Smooth muscle cell (in vitro differentiated cells): ENCODE measurements at regions not wholly inside any gene's neighbourhood (a gene's known extent, or its start where the extent isn't known, plus 50 kb on each side); places are given as distances from the start of the nearest gene placed in this dataset.

Source experiments
- DNase-seq: peaks from one replicate; lab custom pipeline; 2025; ENCODE audit not compliant: unreplicated experiment; lab: John Stamatoyannopoulos, UW
- H2AFZ ChIP-seq: fragments of 200-600 bp; sonication (generic); 2 replicates; pipeline ENCODE4 v1.6.0; 2016; ENCODE audit warnings: antibody characterized with exemption, low read depth, mild to moderate bottlenecking
- H3F3A ChIP-seq: fragments of 200-600 bp; sonication (generic); 2 replicates; pipeline ENCODE4 v1.6.0; 2017; ENCODE audit warnings: antibody characterized with exemption, low read depth
- H3K27ac ChIP-seq: fragments of 200-600 bp; sonication (generic); 2 replicates; pipeline ENCODE4 v1.5.1; 2016; ENCODE audit warnings: low read depth, mild to moderate bottlenecking
- H3K27me3 ChIP-seq: fragments of 200-600 bp; sonication (generic); 2 replicates; pipeline ENCODE4 v1.6.1; 2016; ENCODE audit warnings: low read depth, mild to moderate bottlenecking
- H3K36me3 ChIP-seq: fragments of 200-600 bp; sonication (generic); 2 replicates; pipeline ENCODE4 v1.5.1; 2016; ENCODE audit warnings: low read depth
- H3K4me1 ChIP-seq: fragments of 200-600 bp; sonication (generic); 2 replicates; pipeline ENCODE4 v1.5.1; 2016; ENCODE audit warnings: low read depth
- H3K4me2 ChIP-seq: fragments of 200-600 bp; sonication (generic); 2 replicates; pipeline ENCODE4 v1.6.0; 2016; ENCODE audit warnings: mild to moderate bottlenecking
- H3K4me3 ChIP-seq: fragments of 200-600 bp; sonication (generic); 2 replicates; pipeline ENCODE4 v1.5.1; 2016; ENCODE audit warnings: mild to moderate bottlenecking
- H3K79me2 ChIP-seq: fragments of 200-600 bp; sonication (generic); 2 replicates; pipeline ENCODE4 v1.6.0; 2016; ENCODE audit warnings: low read depth, mild to moderate bottlenecking
- H3K9ac ChIP-seq: fragments of 200-600 bp; sonication (generic); 2 replicates; pipeline ENCODE4 v1.6.0; 2016; ENCODE audit warnings: low read depth
- H3K9me3 ChIP-seq: fragments of 200-600 bp; sonication (generic); replicated peaks from 2 replicates; pipeline ENCODE4 v1.5.1; 2016; ENCODE audit warnings: low read depth
- H4K20me1 ChIP-seq: fragments of 200-600 bp; sonication (generic); 2 replicates; pipeline ENCODE4 v1.6.0; 2016; ENCODE audit warnings: low read depth
- WGBS: methylation state at CpG from one replicate; pipeline ENCODE4 v1.1.7; 2016; ENCODE audit warnings: low lambda C conversion rate; 5-methylcytosine and 5-hydroxymethylcytosine counted together
- TF ChIP-seq, protein P1 (sequence below): fragments of 200-600 bp; sonication (generic); IDR thresholded peaks from 2 replicates; pipeline ENCODE4 v1.5.1; 2017; ENCODE audit warnings: borderline replicate concordance, mild to moderate bottlenecking, antibody characterized with exemption; ENCODE audit not compliant: insufficient read depth, poor library complexity, severe bottlenecking

DNA sequence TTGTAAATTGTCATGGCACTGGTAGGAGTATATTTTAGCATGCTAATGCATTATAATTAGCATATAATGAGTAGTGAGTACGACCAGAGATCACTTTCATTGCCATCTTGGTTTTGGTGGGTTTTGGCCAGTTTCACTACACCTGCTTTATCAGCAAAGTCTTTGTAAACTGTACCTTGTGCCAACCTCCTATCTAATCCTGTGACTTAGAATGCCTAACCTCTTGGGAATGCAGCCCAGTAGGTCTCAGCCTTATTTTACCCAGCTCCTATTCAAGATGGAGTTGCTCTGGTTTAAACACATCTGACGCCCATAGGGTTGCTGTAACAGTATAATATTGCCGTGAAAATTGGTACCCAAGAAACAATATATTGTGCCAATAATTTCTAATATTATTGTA, 159.4 kb downstream of the MAGEB5 start:
- WGBS = 71% methylated on average over 3 of the region's 3 CpGs
- H3K36me3 ChIP-seq = no peaks in the 10 kb centered on the region
- TF ChIP-seq, protein P1, sequence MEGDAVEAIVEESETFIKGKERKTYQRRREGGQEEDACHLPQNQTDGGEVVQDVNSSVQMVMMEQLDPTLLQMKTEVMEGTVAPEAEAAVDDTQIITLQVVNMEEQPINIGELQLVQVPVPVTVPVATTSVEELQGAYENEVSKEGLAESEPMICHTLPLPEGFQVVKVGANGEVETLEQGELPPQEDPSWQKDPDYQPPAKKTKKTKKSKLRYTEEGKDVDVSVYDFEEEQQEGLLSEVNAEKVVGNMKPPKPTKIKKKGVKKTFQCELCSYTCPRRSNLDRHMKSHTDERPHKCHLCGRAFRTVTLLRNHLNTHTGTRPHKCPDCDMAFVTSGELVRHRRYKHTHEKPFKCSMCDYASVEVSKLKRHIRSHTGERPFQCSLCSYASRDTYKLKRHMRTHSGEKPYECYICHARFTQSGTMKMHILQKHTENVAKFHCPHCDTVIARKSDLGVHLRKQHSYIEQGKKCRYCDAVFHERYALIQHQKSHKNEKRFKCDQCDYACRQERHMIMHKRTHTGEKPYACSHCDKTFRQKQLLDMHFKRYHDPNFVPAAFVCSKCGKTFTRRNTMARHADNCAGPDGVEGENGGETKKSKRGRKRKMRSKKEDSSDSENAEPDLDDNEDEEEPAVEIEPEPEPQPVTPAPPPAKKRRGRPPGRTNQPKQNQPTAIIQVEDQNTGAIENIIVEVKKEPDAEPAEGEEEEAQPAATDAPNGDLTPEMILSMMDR = no peak

DNA sequence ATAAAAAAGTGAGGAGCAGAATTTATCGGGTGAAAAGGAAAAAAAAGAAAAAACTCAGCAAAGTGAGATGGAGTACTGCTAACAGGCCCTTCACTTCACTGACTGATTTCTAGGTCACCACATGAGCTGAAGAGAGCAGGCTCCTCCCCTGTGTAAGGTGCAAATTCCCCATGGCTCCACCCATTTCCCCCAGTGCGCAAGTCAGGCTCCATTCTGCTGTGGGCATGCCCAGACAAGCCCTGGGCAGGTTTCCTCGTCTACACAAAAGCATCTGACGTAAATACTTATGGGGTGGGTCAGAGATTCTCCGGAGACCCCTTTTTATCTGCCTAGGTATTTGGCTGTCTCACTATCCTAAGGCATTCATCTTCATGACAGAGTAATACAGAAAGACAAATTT, 157.9 kb downstream of the MAGEB5 start:
- Histone ChIP-seq H3K9ac (no peak overlapping the region), H4K20me1 (no peaks in the 10 kb centered on the region), H3K4me2 (no peak overlapping the region), H2AFZ (no peak overlapping the region), H3K79me2 (no peaks in the 10 kb centered on the region), H3K27ac (no peak overlapping the region), H3K27me3 (no peaks in the 10 kb centered on the region), H3K4me3 (no peak overlapping the region), H3K36me3 (no peaks in the 10 kb centered on the region), H3K9me3 (no peaks in the 10 kb centered on the region), H3K4me1 (no peaks in the 10 kb centered on the region), H3F3A (no peaks in the 10 kb centered on the region)
- TF ChIP-seq, protein P1 = no peak
- WGBS = 76% methylated on average over 5 of the region's 5 CpGs
- DNase-seq = no peak

More for the DNA sequence above, 159.4 kb downstream of the MAGEB5 start:
- no peaks in the 10 kb centered on the region for H3K79me2 ChIP-seq
- no peaks in the 10 kb centered on the region for H3K4me1 ChIP-seq
- H3K4me3 ChIP-seq = no peak overlapping the region
- no peaks in the 10 kb centered on the region for H3K27me3 ChIP-seq
- H3K9me3 ChIP-seq = no peaks in the 10 kb centered on the region
- H3F3A ChIP-seq = no peaks in the 10 kb centered on the region
- no peak overlapping the region for H3K9ac ChIP-seq
- H3K27ac ChIP-seq = no peak overlapping the region
- no peak for DNase-seq
- H4K20me1 ChIP-seq = no peaks in the 10 kb centered on the region
- H2AFZ ChIP-seq = no peak overlapping the region
- H3K4me2 ChIP-seq = no peak overlapping the region

DNA sequence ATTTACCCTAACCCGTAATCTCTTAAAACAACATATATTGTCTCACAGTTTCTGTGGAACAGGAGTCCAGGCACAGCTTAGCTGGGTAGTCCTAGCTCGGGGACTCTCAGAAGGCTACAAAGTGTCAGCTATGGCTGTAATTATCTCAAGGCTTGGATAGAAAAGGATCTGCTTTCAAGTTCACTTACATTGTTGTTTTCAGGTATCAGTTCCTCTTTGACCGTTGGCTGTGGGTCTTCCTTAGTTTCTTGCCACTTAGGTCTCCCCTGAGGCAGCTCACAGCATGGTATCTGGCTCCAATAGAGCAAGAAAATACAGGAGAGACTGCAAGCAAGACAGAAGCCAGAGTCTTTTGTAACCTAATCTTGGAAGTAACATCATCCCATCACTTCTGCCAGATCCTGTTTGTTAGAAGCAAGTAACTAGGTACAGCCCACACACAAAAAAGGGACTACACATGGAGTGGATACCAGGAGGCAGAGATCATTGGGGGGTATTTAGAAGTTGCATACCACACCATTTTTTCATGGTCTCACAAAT, 137.0 kb downstream of the MAGEB5 start:
- H3K4me3 ChIP-seq = no peak overlapping the region
- 66% methylated on average over 3 of the region's 3 CpGs for WGBS
- H2AFZ ChIP-seq = no peak overlapping the region
- TF ChIP-seq, protein P1 = no peak
- no peak overlapping the region for H3K9ac ChIP-seq
- H4K20me1 ChIP-seq = no peaks in the 10 kb centered on the region
- no peaks in the 10 kb centered on the region for H3K79me2 ChIP-seq
- H3K4me2 ChIP-seq = no peak overlapping the region
- no peak for DNase-seq
- H3K27ac ChIP-seq = no peak overlapping the region
- no peaks in the 10 kb centered on the region for H3F3A ChIP-seq
- H3K27me3 ChIP-seq = no peaks in the 10 kb centered on the region
- no peaks in the 10 kb centered on the region for H3K9me3 ChIP-seq
- H3K4me1 ChIP-seq = no peaks in the 10 kb centered on the region
- H3K36me3 ChIP-seq = no peaks in the 10 kb centered on the region

DNA sequence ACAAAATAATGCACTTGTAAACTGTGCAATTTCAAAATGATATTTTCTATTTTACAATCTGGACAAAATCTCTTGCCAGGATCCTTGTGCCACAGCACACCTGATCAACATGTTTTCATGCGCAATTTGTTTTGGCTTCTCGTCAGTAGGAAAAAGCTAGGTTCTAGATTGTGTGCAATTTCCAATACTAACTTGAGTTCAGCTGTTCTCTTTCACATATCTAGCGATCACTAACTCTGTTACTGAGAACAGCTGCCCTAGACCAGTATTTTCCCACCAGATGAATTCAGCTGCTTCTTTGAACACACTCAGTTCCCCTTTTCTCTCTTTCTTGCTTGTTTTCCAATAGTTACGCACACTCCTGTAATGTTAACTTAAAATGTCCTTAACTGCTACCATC, 131.2 kb downstream of the MAGEB5 start:
- no peaks in the 10 kb centered on the region for H4K20me1 ChIP-seq
- H3K9me3 ChIP-seq = no peaks in the 10 kb centered on the region
- H3K9ac ChIP-seq = no peak overlapping the region
- no peaks in the 10 kb centered on the region for H3K79me2 ChIP-seq
- no peak overlapping the region for H3K4me3 ChIP-seq
- TF ChIP-seq, protein P1 = no peak
- DNase-seq = no peak
- H3K27me3 ChIP-seq = no peaks in the 10 kb centered on the region
- no peaks in the 10 kb centered on the region for H3K4me1 ChIP-seq
- no peaks in the 10 kb centered on the region for H3F3A ChIP-seq
- H3K4me2 ChIP-seq = no peak overlapping the region
- H2AFZ ChIP-seq = no peak overlapping the region
- no peaks in the 10 kb centered on the region for H3K36me3 ChIP-seq
- no peak overlapping the region for H3K27ac ChIP-seq
- WGBS = 93% methylated on average over 4 of the region's 4 CpGs
